ENCODE measurements at regions not wholly inside any gene's neighbourhood (a gene's known extent, or its start where the extent isn't known, plus 50 kb on each side); places are given as distances from the start of the nearest gene placed in this dataset.

DNA sequence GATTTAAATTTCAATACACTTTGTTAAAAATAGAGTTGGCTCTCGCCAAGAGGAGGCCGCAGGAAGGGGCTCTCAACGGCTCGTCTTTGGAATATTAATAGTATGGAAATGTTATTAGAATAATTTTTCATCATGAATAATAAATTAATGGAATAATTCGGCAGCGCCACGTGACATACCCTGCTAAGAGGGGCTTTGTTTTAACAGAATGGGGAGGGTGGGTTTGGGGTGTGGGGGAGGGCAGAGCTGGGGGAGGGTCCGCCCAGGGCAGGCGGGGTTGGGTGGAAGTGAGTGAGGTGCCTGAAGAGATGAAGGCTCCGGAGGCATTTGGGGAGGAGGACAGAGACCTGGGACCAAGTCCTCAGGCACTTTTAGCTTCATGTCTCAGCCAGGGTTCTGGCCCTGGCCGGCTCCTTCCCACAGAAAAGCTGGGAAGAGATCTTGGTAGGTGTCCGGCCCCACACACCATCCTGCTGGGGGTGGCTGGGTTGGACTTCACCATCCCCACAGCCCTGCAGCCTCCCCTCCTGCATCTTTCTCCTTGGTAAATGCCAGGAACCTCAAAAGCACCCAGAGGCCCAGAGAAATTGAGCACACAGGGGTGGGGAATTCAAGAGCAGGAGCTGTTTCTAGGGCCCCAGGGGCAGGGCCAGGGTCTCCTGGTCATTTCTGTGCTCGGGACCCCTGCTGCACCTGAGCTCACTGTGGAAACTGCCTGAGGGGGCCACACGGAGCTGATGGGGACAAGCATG is 93.6 kb upstream of the BHLHE23 start:
- no peak for DNase-seq (ENCODE audit: low read depth)

DNA sequence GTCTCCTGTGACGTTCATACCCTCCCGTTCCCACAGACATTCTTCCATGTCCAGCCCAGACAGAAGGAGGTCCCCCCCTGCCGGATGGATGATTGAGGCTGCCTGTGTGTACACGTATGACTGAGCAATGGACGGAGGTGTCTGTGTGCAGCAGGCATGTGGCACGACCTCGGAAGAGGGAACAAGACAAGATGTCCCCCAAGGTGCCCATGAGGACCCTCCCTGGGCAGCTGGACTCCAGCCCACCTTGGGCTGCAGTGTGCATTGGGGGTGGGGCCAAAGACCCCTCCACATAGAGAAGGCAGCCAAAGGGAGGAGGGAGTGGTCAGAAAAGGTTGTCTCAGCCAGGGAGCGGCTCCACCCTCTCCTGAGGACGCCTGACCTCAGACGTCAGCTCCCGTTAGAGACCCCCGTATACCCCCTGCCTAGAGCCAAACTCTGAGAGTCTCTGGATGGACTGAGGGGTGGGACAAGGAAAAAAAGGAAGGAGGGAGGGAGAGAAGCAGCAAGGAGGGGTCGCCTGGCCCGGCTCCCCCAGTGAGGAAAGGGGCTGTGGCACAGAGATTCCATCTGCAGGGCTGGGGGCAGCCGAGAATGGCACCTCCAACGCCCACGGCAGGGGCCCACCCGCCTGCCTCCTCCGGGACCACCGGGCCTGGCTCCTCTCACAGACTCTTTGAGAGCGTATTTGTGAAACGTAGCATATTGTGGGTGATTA is 92.9 kb upstream of the BHLHE23 start:
- DNase-seq (ENCODE audit: low read depth): no peak

DNA sequence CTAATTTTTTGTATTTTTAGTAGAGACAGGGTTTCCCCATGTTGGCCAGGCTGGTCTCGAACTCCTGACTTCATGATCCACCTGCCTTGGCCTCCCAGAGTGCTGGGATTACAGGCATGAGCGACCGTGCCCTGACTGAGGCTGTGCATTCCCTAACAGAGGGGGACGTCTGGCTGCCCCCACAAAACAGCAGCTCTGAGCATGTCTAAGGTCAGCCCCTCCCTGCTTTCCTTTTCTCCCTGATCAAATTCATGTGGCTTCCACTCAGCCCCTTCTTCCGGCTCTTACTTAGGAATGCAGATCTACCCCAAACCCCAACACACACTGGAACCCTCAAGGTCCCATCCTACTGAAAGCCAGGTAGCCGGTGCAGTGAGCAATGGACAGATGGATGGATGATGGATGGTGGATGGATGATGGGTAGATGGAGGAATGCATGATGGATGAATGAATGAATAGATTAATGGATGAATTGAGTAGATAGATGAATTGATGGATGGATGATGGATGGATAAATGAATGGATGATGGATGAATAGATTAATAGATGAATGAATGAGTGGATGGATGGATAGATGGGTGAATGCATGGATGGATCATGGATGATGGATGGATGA is 91.5 kb upstream of the BHLHE23 start:
- no peak for DNase-seq (ENCODE audit: low read depth)

DNA sequence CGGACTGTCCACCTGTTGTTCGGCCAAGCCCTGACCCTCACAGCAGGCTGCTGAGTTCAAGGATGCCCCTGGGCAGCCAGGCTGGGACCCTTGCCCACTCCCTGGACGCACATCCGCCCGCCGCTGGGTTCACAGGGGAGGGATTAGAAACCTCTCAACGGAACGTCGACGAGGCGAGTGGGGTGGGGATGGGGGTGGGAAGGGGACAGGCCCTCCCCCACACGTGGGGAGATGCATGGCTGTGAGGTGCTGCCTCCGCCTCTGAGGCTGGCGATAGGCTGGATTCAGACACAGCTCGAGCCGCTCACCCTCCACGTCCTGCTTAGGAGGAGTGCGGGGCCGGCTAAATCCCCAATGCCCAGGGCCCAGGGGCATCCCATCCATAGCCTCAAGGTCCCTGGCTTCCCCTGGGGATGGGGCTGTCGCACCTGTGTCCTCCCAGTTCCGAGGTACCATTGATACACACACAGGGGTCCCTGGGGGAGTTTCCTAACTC is 90.6 kb upstream of the BHLHE23 start:
- DNase-seq (ENCODE audit: low read depth): no peak

DNA sequence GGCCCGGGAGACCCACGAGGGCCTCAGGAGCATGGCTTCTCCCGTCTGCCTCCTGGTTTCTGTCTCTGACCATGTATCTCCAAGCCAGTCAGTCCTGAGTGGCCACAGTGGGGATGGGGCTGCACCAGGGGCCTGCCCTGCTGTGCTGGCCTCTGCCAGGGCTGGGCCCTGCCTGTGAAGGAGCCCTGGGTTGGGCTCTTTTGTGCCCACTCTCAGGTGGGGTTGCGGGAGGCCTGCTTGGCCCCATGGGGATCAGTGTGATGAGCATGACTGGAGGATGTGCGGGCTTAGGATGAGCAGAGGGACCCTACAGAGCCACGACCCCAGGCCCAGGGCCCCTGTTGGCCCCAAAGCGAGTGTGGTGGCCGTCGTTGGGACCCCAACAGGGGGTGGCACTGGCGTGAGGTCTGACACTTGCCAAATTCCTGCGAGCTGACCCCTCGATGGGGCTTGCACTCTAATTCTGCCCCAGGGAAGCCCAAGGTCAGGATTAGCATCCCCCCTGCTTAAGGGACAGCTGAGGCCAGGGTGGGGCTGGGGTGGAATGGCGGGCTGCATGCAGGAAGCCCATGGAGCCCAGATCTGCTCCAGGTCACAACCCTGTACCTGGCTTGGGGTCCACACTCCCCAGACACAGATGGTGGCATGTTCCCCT is 90.0 kb upstream of the BHLHE23 start:
- no peak for DNase-seq (ENCODE audit: low read depth)

DNA sequence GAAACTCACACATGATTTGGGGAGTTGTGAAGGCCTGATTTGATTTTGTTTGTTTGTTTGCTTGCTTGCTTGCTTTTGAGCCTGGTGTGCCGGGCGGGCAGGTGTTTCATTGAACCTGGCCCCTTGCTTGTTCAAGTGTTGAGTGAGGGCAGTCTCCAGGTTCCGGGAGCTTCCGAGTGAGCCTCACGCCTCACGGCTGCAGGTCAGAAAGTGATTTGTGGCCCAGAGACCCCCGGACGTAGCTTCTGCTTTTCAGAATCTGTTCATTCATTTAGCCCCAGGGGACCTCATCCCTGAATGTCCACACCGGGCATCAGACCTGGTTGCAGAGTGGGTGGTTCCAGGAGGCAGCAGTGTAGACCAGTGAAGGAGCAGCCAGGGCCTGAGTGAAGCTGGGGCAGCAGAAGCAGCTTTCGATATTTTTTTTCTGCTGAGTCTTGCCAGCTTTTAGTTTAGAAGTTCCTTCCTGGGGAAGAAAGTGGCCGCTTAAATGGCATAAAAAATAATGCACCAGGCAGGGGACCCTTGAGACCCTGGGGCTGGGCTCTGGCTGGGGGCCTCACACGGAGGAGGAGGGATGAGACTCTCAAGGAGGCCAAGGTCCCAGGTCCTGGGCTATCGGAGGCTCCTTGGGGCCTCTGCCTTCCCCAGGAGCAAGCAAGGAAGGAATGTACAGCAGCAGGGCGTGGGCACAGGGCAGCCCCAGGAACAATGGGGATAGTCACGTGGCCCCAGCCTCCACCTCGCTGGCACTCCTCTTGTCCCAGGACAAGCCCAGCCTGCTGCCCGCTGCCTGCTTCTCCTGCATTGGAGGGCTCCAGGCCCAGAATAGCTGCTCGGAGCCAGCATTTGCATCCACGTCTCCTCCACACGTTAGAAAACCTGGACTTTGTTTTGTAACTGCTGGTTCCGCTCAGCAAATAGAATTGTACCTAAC is 89.2 kb upstream of the BHLHE23 start:
- no peak for DNase-seq (ENCODE audit: low read depth)

DNA sequence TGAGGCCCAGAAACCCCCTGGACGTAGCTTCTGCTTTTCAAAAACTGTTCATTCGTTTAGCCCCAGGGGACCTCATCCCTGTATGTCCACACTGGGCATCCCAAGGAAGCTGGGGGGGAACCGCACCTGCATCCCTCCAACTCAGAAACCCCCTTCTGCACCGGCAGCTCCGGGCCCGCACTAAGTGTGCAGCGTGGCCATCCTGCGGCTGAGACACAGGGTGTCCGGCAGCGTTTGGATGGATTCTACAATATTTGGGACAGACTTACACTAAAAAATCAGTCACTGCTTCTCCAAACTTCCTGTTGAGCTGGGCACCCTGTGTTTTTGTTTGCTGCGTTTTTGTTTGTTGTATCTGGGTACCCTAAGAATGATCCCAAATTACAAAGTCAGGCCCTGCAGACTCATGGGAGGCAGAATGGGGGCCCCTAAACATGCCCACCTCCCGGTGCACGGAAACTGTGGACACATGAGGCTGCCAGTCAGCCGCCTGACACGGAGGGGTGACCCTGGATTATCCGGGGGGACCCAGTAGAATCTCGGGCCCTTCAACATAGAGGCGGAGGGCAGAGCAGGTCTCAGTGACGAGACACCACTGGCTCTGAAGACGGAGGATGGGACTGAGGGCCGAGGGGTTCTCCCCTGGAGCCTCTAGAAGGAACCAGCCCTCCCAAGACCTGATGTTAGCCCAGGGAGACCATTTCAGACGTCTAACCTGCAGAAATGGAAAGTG is 88.2 kb upstream of the BHLHE23 start:
- DNase-seq (ENCODE audit: low read depth): no peak

DNA sequence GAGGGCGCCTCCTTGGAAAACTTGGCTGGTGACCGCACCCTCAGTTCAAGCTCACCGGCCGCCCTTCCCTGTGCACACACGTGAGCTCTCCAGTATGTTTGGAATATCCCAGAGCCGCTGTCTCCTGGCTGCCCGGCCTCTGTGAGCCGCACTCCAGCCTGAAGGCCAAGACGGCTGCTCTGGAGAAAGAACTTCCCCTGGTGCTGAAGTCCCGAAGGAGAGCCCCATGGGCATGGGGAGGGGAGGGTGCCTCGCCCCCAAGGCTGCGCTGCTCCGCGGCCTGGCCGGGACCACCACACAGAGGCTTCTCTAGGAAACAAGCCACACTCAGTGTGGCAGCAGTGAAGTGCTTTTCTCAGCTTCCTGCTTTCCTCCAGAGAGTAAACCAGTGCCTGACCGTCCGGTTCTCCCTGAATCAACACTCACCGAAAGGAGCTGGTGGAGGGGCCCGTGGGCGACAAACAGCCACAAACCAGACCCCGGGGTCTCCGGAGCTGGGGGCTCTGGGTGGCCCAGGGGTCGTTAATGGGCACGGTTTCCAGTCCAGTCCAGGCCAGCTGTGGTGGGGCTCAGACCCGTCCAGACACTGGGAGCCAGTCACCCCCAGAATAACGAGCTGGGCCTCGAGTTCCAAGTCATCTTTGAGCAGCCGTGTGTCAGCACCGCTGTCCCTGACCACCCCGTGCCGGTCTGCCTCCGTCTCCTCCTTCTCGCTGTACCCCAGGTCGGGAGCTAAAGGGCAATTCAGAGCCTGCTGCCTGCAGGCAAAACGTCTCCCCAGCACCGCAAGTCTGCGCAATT is 87.4 kb upstream of the BHLHE23 start:
- no peak for DNase-seq (ENCODE audit: low read depth)

DNA sequence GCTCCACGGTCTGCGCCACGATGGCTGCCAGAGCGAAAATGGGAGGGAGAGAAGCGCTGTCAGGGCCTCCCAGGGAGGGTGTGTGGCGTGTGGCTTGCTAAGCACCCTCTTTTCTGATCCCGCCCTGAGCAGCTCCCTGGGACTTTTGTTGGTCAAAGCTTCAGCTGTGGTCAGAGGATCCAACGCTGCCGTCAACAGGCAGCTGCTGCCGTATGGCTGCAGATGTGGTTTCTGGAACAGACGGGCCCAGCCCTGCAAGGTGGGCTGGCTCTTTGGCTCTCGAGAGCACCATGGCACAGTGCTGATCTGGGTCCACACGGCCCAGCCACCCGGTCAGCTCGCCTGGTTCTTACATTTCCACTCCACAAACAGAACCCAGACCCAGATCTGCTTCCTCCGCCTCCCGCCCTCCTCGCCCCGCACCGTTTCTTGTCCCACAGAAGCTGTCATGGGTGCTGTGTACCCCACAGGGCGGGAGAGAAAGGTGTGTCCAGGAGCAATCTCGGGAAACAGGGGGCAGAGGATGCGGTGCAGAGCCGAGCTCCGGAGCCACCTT is 86.0 kb upstream of the BHLHE23 start:
- DNase-seq (ENCODE audit: low read depth): no peak

DNA sequence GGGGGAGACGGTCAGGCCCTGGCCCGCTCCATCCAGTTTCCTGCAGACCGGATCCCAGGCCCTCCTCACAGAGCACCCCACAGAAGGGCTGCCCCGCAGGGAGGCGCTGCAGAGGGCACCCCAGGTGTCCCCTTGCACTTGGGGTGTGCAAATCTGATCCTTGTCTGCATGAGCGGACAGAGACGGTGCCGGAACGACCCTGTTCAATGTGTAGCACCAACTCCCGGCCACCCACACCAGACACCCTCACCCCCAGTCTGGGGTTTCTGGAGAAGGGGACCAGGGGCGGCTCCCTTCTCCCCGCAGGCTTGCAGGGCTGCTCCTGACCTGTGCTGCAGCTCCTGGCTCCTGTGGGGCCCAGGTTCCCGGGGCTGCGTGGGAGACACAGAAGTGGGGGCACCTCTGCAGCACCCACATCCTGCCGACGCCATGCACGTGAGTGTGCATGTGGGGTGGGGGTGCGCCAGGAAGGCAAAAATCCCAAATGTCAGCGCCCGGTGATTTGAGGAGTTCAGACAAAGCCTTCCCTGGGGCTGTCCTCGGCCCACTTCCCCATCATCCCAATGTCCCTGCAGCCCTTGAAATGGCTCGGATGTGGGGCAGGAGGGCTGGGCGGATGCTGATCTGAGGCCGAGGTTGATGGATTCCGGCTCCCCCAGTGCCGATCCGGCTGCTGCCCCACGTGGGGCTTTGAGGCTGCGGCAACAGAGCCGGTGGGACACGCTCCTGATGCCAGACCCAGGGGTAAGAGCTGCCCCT is 85.3 kb upstream of the BHLHE23 start:
- DNase-seq (ENCODE audit: low read depth): no peak

DNA sequence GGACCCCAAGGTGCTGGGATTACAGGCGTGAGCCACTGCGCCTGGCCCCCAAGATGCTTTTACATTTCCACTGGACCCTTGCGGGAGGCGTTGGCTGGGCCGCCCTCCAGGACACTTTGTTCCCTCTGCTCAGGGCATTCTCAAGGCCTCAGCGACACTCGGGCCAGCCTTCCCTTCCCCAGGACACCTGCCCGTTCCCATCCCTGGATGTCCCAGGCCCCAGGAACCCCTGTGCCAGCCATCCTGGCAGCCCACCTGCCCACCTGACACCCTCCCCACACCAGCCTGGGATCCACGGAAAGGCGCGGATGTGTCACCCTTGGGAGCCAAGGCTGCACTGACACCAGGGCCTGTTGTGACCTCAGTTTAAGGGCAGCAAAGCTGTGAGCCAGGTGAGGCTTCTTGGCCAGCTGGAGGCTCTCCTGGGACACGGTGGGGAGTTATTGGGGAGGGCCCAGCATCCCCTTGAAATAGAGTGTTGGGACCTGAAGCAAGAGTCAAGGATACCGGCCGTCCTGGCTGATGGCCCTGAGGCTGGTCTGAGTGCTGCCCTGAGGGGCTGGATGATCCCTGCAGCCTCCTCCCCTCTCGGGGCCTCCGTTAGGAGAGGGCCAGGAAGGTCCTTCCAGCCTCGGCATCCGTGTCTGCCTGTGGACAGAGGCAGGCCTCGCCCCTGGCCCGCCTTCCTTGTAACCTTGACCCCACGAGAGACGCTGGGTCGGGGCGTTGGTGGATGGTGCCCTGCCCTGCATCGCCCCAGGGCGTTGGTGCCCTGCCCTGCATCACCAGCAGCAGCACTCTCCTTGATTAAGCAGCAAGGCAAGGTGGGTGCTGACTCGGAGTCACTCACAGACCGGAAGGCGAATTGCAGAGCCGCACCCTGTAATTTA is 84.2 kb upstream of the BHLHE23 start:
- no peak for DNase-seq (ENCODE audit: low read depth)

DNA sequence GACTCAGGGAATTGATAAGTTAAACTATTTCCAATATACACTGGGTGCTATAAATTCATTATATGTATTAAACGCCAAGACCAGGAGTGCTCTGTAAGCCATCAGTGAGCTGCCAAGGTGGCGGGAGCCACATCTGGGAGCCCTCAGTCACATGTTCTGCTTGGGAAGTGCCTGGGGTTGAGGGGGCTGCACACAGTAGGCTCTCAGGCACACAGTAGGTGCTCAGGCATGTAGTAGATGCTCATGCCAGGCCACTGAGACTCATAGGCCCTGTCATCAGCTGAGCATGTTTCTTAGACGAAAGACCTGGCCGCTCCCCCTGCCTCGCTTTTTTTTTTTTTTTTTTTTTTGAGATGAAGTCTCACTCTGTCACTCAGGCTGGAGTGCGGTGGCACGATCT is 83.3 kb upstream of the BHLHE23 start:
- no peak for DNase-seq (ENCODE audit: low read depth)

DNA sequence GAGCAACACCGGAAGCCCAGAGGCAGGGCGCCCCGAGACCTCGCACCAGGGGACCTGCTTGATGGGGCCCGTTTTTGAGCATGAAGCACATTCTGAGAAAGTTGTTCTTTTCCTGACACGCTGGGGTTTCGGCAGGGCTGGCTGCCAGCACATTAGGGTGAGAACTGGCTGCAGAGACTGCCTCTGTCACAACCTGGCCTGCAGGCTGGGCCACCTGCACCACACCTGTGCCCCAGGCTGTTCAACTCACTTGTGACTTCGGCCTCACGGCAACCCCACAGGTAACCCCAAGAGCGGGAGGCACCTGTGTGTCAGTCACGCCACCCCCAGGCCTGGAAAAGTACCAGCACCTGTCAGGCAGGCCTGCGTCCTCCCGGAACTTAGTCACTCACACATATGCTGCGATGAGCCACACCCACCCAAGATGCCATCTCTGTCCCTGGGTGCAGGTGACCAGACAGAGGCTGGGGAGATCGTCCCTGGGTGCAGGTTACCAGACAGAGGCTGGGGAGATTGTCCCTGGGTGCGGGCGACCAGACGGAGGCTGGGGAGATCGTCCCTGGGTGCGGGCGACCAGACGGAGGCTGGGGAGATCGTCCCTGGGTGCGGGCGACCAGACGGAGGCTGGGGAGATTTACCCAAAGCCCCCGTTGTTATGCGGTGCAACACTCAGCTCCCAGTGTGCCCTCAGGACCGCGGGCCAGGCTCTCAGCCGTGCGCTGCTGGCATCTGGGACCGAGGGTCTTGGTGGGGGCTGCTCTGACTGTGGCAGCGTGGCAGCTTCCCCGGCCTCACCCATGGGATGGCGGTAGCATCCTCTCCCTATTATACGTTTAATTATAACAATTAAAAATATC is 82.5 kb upstream of the BHLHE23 start:
- DNase-seq (ENCODE audit: low read depth): no peak

DNA sequence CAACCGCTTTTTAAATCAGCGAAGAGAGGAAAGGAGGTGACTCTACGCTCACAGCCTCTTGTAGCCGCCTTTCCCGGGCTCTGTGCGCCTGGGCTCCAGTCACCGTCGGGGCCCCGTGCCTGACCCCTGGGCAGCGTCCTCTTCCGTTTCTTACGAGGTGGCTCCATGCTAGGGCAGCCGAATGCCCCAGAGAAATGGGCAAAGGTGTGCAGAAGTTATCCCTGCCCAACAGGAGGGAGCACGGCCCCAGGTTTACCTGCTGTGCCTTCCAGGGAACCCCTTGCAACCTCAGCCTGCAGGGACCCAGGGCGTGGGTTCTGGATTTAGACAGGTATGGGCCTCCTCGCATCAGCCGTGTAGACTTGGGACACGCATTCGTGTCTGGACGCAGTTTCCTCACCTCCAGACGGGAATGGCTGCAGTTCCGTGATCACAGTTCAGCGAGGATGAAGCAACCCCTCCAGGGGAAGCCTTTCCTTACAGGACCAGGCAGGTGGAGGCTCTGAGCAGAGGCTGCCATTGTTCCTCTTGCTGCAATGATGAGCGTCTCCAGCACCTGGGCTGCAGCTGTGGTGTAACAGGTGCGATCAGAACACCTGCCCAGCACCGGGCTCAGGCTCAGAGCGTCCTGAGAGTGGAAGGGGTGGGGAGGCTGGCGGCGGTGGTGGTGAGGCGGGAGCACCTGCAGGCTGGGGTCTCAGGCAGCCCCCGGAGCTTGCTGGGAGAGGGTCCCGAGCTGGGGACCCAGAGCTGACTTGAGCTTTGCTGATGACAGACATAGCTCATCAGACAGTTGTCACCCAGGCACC is 81.3 kb upstream of the BHLHE23 start:
- no peak for DNase-seq (ENCODE audit: low read depth)

DNA sequence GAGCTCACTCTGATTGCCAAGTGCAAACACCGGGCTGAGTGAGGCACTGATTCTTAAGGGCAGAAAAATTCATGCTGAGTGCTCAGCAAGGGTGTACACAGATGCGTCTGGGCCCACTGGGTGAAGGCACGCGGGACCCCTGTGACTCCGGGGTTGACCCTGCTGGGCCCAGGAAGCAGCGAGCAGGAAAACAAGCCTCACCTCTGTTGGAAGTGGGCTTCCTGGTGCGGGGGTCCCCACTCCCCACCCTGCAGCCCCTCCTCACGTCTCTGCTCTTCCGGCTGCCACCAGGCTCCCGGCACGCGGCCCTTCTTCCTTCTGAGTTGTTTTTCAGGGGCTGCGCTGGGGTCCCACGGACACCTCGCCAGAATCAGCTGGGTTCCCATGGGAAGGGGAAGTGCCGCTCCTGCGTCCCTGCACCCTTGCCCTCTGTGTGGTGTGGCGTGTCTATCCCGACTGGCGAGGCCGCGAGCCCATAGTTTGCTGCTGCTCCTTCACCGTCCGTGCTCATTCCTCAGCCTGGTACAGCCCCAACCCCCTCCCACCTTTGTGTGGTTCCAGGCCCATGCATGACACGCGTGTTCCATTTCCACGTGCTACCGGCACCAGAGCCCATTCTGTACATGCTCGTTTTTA is 80.6 kb upstream of the BHLHE23 start:
- DNase-seq (ENCODE audit: low read depth): no peak

All from stromal cell of bone marrow (primary cell).